SK-N-SH treated with all-trans-retinoic acid at 6 μM for 48 hours (cell line): ENCODE measurements at regions not wholly inside any gene's neighbourhood (a gene's known extent, or its start where the extent isn't known, plus 50 kb on each side); places are given as distances from the start of the nearest gene placed in this dataset.

Source experiments
- ATAC-seq: fragments of 200-7000 bp; cut with Tn5 transposase; 3 replicates; pipeline ENCODE4 v1.9.1; 2020; ENCODE audit warnings: mild to moderate bottlenecking, moderate library complexity
- ARNTL ChIP-seq: fragments of 450-650 bp; formaldehyde crosslinking; IDR thresholded peaks from 2 replicates; pipeline ENCODE4 v1.5.0; 2020; ENCODE audit warnings: low read depth, mild to moderate bottlenecking, moderate library complexity, borderline replicate concordance
- BACH2 ChIP-seq: fragments of 250-450 bp; sonication (Bioruptor Pico); IDR thresholded peaks from 2 replicates; pipeline ENCODE4 v1.9.0; 2021; ENCODE audit warnings: mild to moderate bottlenecking, borderline replicate concordance
- CSDC2 ChIP-seq: fragments of 250-450 bp; sonication (Bioruptor Pico); IDR thresholded peaks from 2 replicates; pipeline ENCODE4 v1.5.0; 2020; ENCODE audit warnings: mild to moderate bottlenecking, moderate library complexity
- ESRRG ChIP-seq: fragments of 250-450 bp; sonication (Bioruptor Pico); IDR thresholded peaks from 2 replicates; pipeline ENCODE4 v1.6.1; 2021; ENCODE audit warnings: mild to moderate bottlenecking
- GLIS3 ChIP-seq: fragments of 250-450 bp; sonication (Bioruptor Pico); IDR thresholded peaks from 2 replicates; pipeline ENCODE4 v1.5.0; 2020; ENCODE audit warnings: mild to moderate bottlenecking, moderate library complexity
- ISL1 ChIP-seq: fragments of 250-450 bp; sonication (Bioruptor Pico); IDR thresholded peaks from 2 replicates; pipeline ENCODE4 v2.1.2; 2022; ENCODE audit warnings: mild to moderate bottlenecking, moderate library complexity
- OSR1 ChIP-seq: fragments of 250-450 bp; sonication (Bioruptor Pico); IDR thresholded peaks from 2 replicates; pipeline ENCODE4 v1.8.0; 2022; ENCODE audit warnings: moderate library complexity, mild to moderate bottlenecking, inconsistent platforms
- PPARA ChIP-seq: fragments of 250-450 bp; sonication (Bioruptor Pico); IDR thresholded peaks from 2 replicates; pipeline ENCODE4 v1.5.0; 2020; ENCODE audit warnings: mild to moderate bottlenecking, borderline replicate concordance
- RARB ChIP-seq: fragments of 250-450 bp; sonication (Bioruptor Pico); IDR thresholded peaks from 2 replicates; pipeline ENCODE4 v1.8.0; 2021; ENCODE audit warnings: mild to moderate bottlenecking, moderate library complexity
- SNAI2 ChIP-seq: fragments of 250-450 bp; sonication (Bioruptor Pico); IDR thresholded peaks from 2 replicates; pipeline ENCODE4 v1.5.0; 2020; ENCODE audit warnings: mild to moderate bottlenecking, moderate library complexity
- TCF4 ChIP-seq: fragments of 250-450 bp; sonication (Bioruptor Pico); IDR thresholded peaks from 2 replicates; pipeline ENCODE4 v1.8.0; 2021; ENCODE audit warnings: mild to moderate bottlenecking, moderate library complexity, borderline replicate concordance
- TOX ChIP-seq: fragments of 250-450 bp; sonication (Bioruptor Pico); IDR thresholded peaks from 2 replicates; pipeline ENCODE4 v1.8.0; 2021; ENCODE audit warnings: mild to moderate bottlenecking, moderate library complexity, borderline replicate concordance
- TSHZ2 ChIP-seq: fragments of 250-450 bp; sonication (Bioruptor Pico); IDR thresholded peaks from 2 replicates; pipeline ENCODE4 v1.5.0; 2020; ENCODE audit warnings: mild to moderate bottlenecking, moderate library complexity
- ZC3H10 ChIP-seq: fragments of 250-450 bp; sonication (Bioruptor Pico); IDR thresholded peaks from 2 replicates; pipeline ENCODE4 v1.5.1; 2021; ENCODE audit warnings: mild to moderate bottlenecking, moderate library complexity
- ZFP3 ChIP-seq: fragments of 250-450 bp; sonication (Bioruptor Pico); IDR thresholded peaks from 2 replicates; pipeline ENCODE4 v1.5.0; 2020; ENCODE audit warnings: mild to moderate bottlenecking, moderate library complexity
- ZNF565 ChIP-seq: fragments of 450-650 bp; formaldehyde crosslinking; conservative IDR thresholded peaks from 2 replicates; pipeline ENCODE4 v1.5.0; 2020; ENCODE audit warnings: low read depth, mild to moderate bottlenecking, moderate library complexity
- ZNF70 ChIP-seq: fragments of 450-650 bp; formaldehyde crosslinking; IDR thresholded peaks from 2 replicates; pipeline ENCODE4 v1.5.0; 2020; ENCODE audit warnings: mild to moderate bottlenecking, moderate library complexity
- ZNF8 ChIP-seq: fragments of 450-650 bp; formaldehyde crosslinking; IDR thresholded peaks from 2 replicates; pipeline ENCODE4 v1.5.0; 2020; ENCODE audit warnings: mild to moderate bottlenecking, moderate library complexity
- TF ChIP-seq, protein P1 (sequence below): fragments of 250-450 bp; sonication (Bioruptor Pico); IDR thresholded peaks from 2 replicates; pipeline ENCODE4 v1.5.1; 2020; ENCODE audit warnings: low read depth, mild to moderate bottlenecking, moderate library complexity
- TF ChIP-seq, protein P2 (sequence below): fragments of 250-450 bp; sonication (Bioruptor Pico); IDR thresholded peaks from 2 replicates; pipeline ENCODE4 v1.5.1; 2021; ENCODE audit warnings: mild to moderate bottlenecking, moderate library complexity
- TF ChIP-seq, protein P3 (sequence below): fragments of 250-450 bp; sonication (Bioruptor Pico); IDR thresholded peaks from 2 replicates; pipeline ENCODE4 v1.8.0; 2021; ENCODE audit warnings: low read depth, mild to moderate bottlenecking, moderate library complexity, borderline replicate concordance

DNA sequence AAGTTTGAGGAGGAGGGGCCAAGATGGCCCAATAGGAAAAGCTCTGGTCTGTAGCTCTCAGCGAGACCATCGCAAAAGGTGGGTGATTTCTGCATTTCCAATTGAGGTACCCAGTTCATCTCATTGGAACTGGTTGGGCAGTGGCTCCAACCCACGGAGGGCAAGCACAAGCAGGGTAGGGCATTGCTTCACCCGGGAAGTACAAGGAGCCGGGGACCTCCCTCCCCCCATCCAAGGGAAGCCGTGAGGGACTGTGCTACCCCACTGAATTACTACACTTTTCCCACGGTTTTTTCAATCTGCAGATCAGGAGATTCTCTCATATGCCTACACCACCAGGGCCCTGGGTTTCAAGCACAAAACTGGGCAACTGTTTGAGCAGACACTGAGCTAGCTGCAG lies 58.0 kb upstream of the EFCAB3 start:
- TF ChIP-seq TOX (CRISPR knock-in tag) (no peak), ISL1 (CRISPR knock-in tag) (no peak), RARB (CRISPR knock-in tag) (no peak), ZNF8 (CRISPR knock-in tag) (no peak), TSHZ2 (CRISPR knock-in tag) (no peak), ZC3H10 (CRISPR knock-in tag) (no peak), BACH2 (CRISPR knock-in tag) (no peak), ZNF565 (no peak), CSDC2 (CRISPR knock-in tag) (no peak), PPARA (no peak), ZFP3 (CRISPR knock-in tag) (no peak), ESRRG (CRISPR knock-in tag) (no peak), ZNF70 (CRISPR knock-in tag) (no peak), TCF4 (CRISPR knock-in tag) (no peak)
- TF ChIP-seq, protein P1, sequence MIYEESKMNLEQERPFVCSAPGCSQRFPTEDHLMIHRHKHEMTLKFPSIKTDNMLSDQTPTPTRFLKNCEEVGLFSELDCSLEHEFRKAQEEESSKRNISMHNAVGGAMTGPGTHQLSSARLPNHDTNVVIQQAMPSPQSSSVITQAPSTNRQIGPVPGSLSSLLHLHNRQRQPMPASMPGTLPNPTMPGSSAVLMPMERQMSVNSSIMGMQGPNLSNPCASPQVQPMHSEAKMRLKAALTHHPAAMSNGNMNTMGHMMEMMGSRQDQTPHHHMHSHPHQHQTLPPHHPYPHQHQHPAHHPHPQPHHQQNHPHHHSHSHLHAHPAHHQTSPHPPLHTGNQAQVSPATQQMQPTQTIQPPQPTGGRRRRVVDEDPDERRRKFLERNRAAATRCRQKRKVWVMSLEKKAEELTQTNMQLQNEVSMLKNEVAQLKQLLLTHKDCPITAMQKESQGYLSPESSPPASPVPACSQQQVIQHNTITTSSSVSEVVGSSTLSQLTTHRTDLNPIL (CRISPR knock-in tag): no peak
- TF ChIP-seq, protein P2, sequence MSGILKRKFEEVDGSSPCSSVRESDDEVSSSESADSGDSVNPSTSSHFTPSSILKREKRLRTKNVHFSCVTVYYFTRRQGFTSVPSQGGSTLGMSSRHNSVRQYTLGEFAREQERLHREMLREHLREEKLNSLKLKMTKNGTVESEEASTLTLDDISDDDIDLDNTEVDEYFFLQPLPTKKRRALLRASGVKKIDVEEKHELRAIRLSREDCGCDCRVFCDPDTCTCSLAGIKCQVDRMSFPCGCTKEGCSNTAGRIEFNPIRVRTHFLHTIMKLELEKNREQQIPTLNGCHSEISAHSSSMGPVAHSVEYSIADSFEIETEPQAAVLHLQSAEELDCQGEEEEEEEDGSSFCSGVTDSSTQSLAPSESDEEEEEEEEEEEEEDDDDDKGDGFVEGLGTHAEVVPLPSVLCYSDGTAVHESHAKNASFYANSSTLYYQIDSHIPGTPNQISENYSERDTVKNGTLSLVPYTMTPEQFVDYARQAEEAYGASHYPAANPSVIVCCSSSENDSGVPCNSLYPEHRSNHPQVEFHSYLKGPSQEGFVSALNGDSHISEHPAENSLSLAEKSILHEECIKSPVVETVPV: no peak
- TF ChIP-seq, protein P3, sequence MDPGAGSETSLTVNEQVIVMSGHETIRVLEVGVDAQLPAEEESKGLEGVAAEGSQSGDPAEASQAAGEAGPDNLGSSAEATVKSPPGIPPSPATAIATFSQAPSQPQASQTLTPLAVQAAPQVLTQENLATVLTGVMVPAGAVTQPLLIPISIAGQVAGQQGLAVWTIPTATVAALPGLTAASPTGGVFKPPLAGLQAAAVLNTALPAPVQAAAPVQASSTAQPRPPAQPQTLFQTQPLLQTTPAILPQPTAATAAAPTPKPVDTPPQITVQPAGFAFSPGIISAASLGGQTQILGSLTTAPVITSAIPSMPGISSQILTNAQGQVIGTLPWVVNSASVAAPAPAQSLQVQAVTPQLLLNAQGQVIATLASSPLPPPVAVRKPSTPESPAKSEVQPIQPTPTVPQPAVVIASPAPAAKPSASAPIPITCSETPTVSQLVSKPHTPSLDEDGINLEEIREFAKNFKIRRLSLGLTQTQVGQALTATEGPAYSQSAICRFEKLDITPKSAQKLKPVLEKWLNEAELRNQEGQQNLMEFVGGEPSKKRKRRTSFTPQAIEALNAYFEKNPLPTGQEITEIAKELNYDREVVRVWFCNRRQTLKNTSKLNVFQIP (CRISPR knock-in tag): no peak
- ATAC-seq: no peak

- TF ChIP-seq PPARA (no peak), ARNTL (no peak), RARB (CRISPR knock-in tag) (no peak), ZNF565 (no peak), TCF4 (CRISPR knock-in tag) (no peak), ZFP3 (CRISPR knock-in tag) (no peak), SNAI2 (no peak), GLIS3 (CRISPR knock-in tag) (no peak), CSDC2 (CRISPR knock-in tag) (no peak)
- TF ChIP-seq, protein P2: no peak
- ATAC-seq: no peak
Observed at GRCh38 chr17:62321451-62321850, 58.9 kb upstream of the EFCAB3 start.

DNA sequence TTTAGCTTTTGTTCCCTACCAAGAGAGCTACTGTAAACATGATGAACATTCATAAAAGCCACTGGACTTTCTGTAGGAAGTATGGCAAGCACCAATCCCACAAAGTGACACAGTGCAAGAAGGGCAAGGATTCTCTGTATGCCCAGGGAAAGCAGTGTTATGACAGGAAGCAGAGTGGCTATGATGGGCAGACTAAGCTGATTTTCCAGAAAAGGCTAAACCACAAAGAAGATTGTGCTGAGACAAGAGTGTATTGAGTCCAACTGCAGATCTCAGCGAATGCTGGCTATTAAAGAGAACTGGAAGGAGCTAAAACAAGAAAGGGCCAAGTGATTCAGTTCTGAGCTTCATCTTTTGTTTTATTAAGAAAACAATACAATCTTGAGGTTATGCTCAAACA lies 60.5 kb upstream of the EFCAB3 start:
- no peak for TF ChIP-seq CSDC2 (CRISPR knock-in tag)
- TF ChIP-seq ARNTL: no peak
- no peak for TF ChIP-seq OSR1 (CRISPR knock-in tag)
- TF ChIP-seq SNAI2: no peak
- TF ChIP-seq ZC3H10 (CRISPR knock-in tag): no peak
- TF ChIP-seq ISL1 (CRISPR knock-in tag): no peak
- no peak for TF ChIP-seq ZNF8 (CRISPR knock-in tag)
- TF ChIP-seq TOX (CRISPR knock-in tag): no peak
- TF ChIP-seq ZFP3 (CRISPR knock-in tag): no peak
- TF ChIP-seq BACH2 (CRISPR knock-in tag): no peak
- no peak for ATAC-seq
